ENCODE measurements at regions not wholly inside any gene's neighbourhood (a gene's known extent, or its start where the extent isn't known, plus 50 kb on each side); places are given as distances from the start of the nearest gene placed in this dataset.

DNA sequence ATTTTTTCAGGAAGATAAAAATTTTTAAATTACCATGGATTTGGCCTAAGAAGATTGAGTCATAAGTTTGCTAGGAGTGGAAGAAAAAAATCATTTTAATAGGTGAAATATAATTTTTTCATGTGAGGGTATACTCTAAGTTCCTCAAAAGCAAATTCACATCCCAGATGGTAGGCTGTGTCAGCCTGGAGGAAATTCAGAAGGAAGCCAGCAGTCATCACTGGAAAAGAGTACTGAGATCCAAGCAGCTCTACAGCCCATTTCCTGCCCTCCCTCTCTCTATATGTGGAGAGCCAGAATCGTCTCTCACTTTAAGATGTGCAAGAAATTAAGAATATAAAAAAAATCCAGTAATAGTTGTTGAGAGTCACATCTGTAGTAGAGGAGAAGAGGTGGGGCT lies 126.5 kb upstream of the CDH18 start:
- Histone ChIP-seq H3K27ac (ENCODE audit: insufficient read length, low read depth, low read length) (no peak overlapping the region), H3K9ac (ENCODE audit: extremely low read depth, insufficient read length, low read length) (no peak overlapping the region), H4K5ac (ENCODE audit: insufficient read length, low read depth, low read length) (no peak overlapping the region), H2BK12ac (ENCODE audit: insufficient read length, low read depth, low read length) (no peak overlapping the region), H3K79me2 (ENCODE audit: insufficient read depth, low read length) (no peaks in the 10 kb centered on the region), H3K79me1 (ENCODE audit: insufficient read depth, low read depth, low read length, poor library complexity, severe bottlenecking) (no peaks in the 10 kb centered on the region), H2AK5ac (ENCODE audit: insufficient read length, low read length) (no peak overlapping the region), H2BK5ac (ENCODE audit: insufficient read length, low read length) (no peak overlapping the region), H3K56ac (ENCODE audit: insufficient read length, low read depth, low read length) (no peak overlapping the region), H3K4me2 (ENCODE audit: insufficient read depth, insufficient read length, low read length) (no peak overlapping the region), H2BK20ac (ENCODE audit: low read depth, low read length, poor library complexity, severe bottlenecking) (no peak overlapping the region), H3K9me3 (ENCODE audit: control insufficient read depth, low read depth, low read length) (no peaks in the 10 kb centered on the region), H2BK120ac (ENCODE audit: low read depth, low read length, poor library complexity, severe bottlenecking) (no peak overlapping the region), H3K23me2 (ENCODE audit: insufficient read length, low read depth, low read length, poor library complexity, severe bottlenecking) (no peaks in the 10 kb centered on the region), H4K8ac (replicated peaks; ENCODE audit: insufficient read length, low read depth, low read length) (no peak overlapping the region), H3K14ac (ENCODE audit: insufficient read depth, low read length) (no peak overlapping the region), H2AFZ (ENCODE audit: low read length) (no peak overlapping the region), H3K23ac (ENCODE audit: insufficient read length, low read depth, low read length) (no peak overlapping the region), H3K4ac (ENCODE audit: low read depth, low read length) (no peak overlapping the region), H3K4me1 (ENCODE audit: insufficient read depth, low read length) (peaks cover 2% of the 10 kb centered on the region; the same call in 1 of the 2 replicates), H3K27me3 (ENCODE audit: insufficient read depth, low read length) (no peaks in the 10 kb centered on the region), H4K91ac (ENCODE audit: insufficient read length, low read depth, low read length) (no peak overlapping the region), H2BK15ac (ENCODE audit: low read depth, low read length) (no peak overlapping the region), H4K20me1 (ENCODE audit: control insufficient read depth, insufficient read depth, insufficient read length) (no peaks in the 10 kb centered on the region), H3K18ac (ENCODE audit: insufficient read length, low read depth, low read length) (no peak overlapping the region), H3T11ph (ENCODE audit: low read length) (no peak overlapping the region)
- H3K4me3 Mint-ChIP-seq = no peak overlapping the region
- no peaks in the 10 kb centered on the region for H3K27me3 Mint-ChIP-seq (ENCODE audit: low read depth)
- TF ChIP-seq, protein P1, sequence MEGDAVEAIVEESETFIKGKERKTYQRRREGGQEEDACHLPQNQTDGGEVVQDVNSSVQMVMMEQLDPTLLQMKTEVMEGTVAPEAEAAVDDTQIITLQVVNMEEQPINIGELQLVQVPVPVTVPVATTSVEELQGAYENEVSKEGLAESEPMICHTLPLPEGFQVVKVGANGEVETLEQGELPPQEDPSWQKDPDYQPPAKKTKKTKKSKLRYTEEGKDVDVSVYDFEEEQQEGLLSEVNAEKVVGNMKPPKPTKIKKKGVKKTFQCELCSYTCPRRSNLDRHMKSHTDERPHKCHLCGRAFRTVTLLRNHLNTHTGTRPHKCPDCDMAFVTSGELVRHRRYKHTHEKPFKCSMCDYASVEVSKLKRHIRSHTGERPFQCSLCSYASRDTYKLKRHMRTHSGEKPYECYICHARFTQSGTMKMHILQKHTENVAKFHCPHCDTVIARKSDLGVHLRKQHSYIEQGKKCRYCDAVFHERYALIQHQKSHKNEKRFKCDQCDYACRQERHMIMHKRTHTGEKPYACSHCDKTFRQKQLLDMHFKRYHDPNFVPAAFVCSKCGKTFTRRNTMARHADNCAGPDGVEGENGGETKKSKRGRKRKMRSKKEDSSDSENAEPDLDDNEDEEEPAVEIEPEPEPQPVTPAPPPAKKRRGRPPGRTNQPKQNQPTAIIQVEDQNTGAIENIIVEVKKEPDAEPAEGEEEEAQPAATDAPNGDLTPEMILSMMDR (conservative IDR thresholded peaks at IDR 0.05) = no peak
- no CpG with 5 or more reads among the region's 1 CpG for WGBS (ENCODE audit: extremely low coverage, insufficient read length, low lambda C conversion rate)
- H3K9me3 Mint-ChIP-seq = no peaks in the 10 kb centered on the region
- DNase-seq = no peak
- no peaks in the 10 kb centered on the region for H3K36me3 Mint-ChIP-seq (ENCODE audit: insufficient read depth in 1 of 3, low read depth in 3 of 3)
- H3K4me1 Mint-ChIP-seq = peaks cover 4 to 6% of the 10 kb centered on the region in 2 experiments
- H3K27ac Mint-ChIP-seq = no peak overlapping the region
